Cardiac septum (tissue), 1 donor: ENCODE measurements at regions not wholly inside any gene's neighbourhood (a gene's known extent, or its start where the extent isn't known, plus 50 kb on each side); places are given as distances from the start of the nearest gene placed in this dataset.
"Not testable (repeated sequence)": the region's sequence is repeated elsewhere in the genome, so short reads cannot be mapped to it uniquely, and the experiment has no call there.

ENCODE experiments used
- DNase-seq: peaks from one replicate; pipeline ENCODE4 v3.0.0-alpha.2; 2020; ENCODE audit warnings: low spot score
- intact Hi-C: fragments of 100-400 bp; cut with DNase I; formaldehyde crosslinking; loops from one replicate; pipeline ENCODE4 v1.14.0; 2022
- donor health status: DM: no; HTN: no; CAD: no.

DNA sequence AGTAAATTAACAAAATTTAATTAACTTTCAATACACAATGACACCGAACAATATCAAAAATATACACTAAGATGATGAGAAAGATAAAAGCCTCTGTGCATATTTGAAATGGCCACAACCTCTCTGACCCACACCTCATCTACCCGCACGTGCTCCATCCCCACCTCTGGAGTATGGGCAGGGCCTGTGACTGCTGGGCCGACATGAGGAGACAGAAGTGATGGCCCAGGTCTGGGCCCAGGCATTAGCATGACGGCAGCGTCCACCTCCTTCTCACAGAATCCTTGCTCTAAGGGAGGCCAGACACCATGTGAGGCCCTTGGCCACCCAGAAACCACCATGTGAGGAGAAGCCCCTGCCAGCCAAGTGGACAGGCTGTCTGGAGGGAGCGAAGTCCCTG is 122.1 kb upstream of the RNF32 start:
- DNase-seq, result no peak
- intact Hi-C loops, result no loop called here

GRCh38 chr7:156517858-156518257 is 122.7 kb upstream of the RNF32 start:
- intact Hi-C loops, DNase-seq: not testable (repeated sequence)

- intact Hi-C loops, result no loop called here
- no peak for DNase-seq
These were observed 123.7 kb upstream of the RNF32 start for GRCh38 chr7:156516791-156517378.

DNA sequence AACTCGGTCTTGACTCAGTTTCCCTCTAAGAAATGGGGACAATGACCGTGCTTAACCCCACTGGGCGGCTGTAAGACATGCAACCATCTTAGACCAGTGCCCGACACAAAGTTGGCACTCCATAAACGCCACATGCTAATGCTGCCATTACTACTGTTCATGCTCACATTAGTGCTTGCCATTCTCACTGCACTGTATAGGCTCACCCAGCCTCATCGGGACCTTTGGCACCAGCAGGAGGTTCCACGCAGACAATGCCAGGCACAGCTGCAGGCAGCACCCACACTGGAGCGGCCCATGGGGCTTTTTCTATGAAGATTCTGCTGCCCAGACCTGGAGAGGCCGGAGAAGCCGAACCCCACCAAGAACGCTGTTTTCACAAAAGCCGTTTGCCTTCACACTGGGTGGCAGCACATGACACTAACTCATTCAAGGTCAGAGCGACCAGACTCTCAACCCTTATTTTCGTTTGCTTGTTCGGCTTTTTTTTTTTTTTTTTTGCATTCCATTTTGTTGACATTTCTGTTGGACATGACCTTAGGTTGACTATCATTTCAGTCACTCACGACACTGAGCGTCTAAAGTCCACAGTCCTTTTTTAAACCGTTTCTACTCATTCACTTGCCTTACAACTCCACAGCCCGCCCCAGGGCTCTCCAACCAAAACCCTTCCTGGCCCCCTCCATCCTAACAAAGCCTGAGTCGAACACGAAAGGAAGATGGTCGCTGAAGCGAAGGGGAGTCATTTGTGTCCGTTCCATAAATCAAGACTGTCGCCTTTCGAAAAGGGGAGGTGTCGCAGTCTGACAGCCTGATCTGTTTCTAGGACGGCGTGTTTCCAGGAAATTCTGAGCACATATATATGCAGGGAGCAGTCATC is 124.4 kb upstream of the RNF32 start:
- no peak for DNase-seq
- intact Hi-C loops, result no loop called here

DNA sequence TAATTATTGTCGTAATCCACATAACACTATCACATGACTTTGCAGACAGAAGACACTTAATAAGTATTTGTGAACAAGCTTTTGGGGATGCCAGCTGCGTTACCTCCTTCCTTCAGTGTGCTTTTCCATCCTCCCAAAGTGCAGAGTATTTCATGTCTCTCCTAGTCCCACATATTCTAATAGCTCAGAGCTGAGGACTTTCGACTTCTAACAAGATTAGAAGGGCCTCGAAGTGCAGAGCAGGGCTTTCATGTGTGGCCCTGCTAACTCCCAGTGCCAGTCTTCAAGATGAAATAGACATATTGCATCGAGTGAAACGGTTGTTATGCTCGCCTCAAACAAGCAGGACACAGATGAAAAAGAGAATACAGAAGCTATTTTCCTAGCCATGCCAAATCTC is 125.7 kb upstream of the RNF32 start:
- intact Hi-C loops, result no loop called here
- DNase-seq, result no peak

GRCh38 chr7:156511426-156511825 is 129.1 kb upstream of the RNF32 start:
- intact Hi-C loops, result no loop called here
- no peak for DNase-seq

DNA sequence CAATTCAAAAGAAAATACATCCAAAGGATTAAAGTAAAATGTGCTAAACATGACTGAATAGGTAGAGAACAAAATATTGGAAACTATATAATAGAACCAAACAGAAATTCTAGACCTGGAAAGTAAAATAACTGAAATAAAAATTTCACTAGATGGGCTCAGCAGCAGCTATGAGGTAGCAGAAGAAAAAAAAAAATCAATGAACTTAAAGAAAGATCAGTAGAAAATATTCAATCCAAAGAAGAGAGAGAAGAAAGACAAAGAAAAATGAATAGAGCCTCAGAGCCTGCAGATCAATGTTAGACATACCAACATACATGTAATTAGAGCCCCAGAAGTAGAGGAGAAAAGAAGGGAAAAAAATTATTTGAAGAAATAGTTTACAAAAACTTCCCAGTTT is 129.6 kb upstream of the RNF32 start:
- no peak for DNase-seq
- intact Hi-C loops, result no loop called here

DNA sequence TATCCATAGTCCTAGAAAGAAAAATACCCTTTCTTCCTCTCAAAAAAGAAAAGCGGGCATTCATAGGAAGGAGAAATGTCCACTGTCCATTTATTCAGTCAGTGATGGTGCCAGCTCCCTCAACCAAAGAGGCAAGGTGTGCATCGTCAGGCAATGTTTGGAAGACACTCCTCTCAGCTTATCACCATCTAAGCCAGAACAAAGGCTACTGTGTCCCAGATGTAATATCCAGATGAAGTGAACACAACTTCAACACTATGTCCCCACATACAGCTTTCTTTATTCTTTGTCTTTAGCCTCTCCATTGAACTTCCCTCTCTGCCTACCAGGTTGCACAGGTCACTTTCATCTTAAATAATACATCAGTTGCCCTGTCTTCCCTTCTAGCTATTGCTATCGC is 131.4 kb upstream of the RNF32 start:
- intact Hi-C loops, result no loop called here

GRCh38 chr7:156505876-156506275 is 134.7 kb upstream of the RNF32 start:
- intact Hi-C loops, result no loop called here
- no peak for DNase-seq

More for the DNA sequence above, 131.4 kb upstream of the RNF32 start:
- no peak for DNase-seq

GRCh38 chr7:156504687-156505545 is 135.7 kb upstream of the RNF32 start:
- no peak for DNase-seq
- intact Hi-C loops, result no loop called here

DNA sequence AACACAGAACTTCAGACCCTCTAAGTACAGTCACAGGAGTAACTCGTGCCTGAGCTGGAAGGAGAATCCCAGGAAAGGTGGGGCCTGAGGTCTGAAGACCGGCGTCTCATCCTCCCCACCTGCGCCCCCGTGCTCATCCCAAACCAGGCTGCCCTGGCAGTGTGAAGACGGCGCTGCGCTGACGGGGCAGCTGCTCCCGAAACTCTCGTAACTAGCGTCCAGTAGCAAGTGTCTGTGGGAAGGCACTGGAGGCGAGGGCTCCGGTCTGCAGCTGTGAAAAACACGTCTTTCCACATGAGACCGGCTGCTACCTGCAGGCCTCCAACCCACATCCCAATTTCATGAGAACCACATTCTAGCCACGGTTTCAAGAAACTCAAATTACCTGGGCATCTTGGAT is 136.6 kb upstream of the RNF32 start:
- no peak for DNase-seq
- intact Hi-C loops, result no loop called here

GRCh38 chr7:156503196-156503595 is 137.4 kb upstream of the RNF32 start:
- intact Hi-C loops, result no loop called here
- DNase-seq, result no peak

DNA sequence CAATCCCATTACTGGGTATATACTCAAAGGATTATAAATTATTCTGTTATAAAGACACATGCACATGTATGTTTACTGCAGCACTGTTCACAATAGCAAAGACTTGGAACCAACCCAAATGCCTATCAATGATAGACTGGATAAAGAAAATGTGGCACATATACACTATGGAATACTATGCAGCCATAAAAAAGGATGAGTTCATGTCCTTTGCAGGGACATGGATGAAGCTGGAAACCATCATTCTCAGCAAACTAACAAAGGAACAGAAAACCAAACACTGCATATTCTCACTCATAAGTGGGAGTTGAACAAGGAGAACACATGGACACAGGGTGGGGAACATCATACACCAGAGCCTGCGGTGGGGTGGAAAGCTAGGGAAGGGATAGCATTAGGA is 138.8 kb upstream of the RNF32 start:
- DNase-seq, intact Hi-C loops: not testable (repeated sequence)

GRCh38 chr7:156499247-156499881 is 141.2 kb upstream of the RNF32 start:
- intact Hi-C loops, result no loop called here
- DNase-seq, result no peak

GRCh38 chr7:156497776-156498509 is 142.6 kb upstream of the RNF32 start:
- DNase-seq, result no peak
- intact Hi-C loops, result no loop called here

DNA sequence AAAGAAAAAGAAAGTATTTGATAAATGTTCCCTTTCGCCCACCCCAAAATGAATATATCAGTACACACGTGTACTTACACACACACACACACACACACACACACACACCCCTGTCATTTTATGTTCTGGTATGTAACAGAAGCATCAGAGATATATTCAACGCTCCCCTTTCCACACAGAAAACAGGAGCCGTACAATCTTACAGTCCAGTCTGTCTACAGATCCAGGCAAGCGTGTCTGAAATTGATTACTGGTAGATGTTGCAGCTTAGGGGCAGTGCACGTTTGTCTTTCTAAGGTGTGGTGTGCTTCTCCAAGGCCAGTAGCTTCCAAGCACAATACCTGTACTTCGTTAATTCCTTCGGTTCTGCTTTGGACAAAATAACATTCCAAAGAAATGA is 143.7 kb upstream of the RNF32 start:
- no peak for DNase-seq
- intact Hi-C loops, result no loop called here

DNA sequence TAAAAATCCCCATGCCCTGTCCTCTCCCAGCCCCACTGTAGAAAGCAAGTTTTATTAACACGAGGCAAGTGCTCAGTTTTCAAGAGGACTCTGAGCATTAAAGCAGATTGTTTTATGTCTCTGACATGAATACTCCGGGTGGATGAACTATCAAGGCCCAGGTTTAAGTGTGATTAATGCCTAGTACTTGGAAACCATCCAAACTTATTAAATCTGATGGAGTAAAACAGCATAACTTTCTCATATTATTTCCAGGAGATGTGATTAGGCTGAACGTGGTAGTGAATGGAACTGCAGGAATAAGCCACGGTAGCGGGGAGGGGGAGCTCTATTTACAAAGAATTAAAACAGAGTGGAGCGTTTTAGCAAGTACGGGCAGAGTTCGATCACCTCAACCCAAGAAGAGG is 144.2 kb upstream of the RNF32 start:
- intact Hi-C loops, result no loop called here
- no peak for DNase-seq

GRCh38 chr7:156494960-156495359 is 145.6 kb upstream of the RNF32 start:
- DNase-seq, result no peak
- intact Hi-C loops, result no loop called here

- DNase-seq, result no peak
- intact Hi-C loops, result no loop called here
These were observed 146.6 kb upstream of the RNF32 start for GRCh38 chr7:156493942-156494341.
